ENCODE measurements at regions not wholly inside any gene's neighbourhood (a gene's known extent, or its start where the extent isn't known, plus 50 kb on each side); places are given as distances from the start of the nearest gene placed in this dataset.
"Not testable (repeated sequence)": the region's sequence is repeated elsewhere in the genome, so short reads cannot be mapped to it uniquely, and the experiment has no call there.

DNA sequence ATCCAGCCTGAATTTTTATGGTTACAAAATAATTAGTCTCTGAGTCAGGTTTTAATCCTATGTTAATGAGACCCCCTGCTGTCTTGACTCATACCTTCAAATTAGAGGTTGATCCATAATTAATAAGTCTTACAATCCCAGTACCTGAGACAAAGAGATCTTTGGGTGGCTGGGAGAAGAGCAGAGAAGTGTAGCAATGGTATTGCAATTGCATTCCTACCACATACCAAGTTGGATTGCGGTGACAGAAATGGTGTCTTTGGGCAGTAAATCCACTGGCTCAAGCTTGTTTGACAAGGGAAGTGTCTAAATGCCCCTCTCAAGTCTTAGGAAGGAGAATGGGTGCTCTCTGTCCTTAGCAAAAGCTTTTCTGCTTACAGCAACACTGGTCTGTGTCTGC, 150.4 kb downstream of the BTBD3 start:
- in situ Hi-C loops (cut with HindIII; ENCODE audit: low sequenced_read_pairs) = no loop called here

DNA sequence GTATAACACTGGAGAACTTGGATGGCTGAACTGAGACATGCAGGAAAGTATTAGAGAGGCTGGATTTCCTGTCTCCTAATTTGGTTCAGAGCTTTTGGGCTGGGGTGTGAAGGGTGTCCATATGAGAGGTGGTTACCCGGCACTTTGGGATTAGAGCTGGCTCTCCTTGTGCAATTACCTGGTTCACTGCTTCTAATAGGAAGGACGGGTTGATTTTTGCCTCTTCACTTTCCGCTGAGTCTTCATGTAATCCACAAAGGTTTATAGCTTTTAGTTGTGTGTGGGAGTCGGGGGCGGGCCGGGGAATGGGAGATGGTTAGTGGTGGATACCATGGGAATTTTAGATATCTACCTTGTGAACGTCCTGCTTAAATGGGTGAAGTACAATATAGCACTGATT, 151.5 kb downstream of the BTBD3 start:
- in situ Hi-C loops (cut with HindIII; ENCODE audit: low sequenced_read_pairs) = no loop called here

DNA sequence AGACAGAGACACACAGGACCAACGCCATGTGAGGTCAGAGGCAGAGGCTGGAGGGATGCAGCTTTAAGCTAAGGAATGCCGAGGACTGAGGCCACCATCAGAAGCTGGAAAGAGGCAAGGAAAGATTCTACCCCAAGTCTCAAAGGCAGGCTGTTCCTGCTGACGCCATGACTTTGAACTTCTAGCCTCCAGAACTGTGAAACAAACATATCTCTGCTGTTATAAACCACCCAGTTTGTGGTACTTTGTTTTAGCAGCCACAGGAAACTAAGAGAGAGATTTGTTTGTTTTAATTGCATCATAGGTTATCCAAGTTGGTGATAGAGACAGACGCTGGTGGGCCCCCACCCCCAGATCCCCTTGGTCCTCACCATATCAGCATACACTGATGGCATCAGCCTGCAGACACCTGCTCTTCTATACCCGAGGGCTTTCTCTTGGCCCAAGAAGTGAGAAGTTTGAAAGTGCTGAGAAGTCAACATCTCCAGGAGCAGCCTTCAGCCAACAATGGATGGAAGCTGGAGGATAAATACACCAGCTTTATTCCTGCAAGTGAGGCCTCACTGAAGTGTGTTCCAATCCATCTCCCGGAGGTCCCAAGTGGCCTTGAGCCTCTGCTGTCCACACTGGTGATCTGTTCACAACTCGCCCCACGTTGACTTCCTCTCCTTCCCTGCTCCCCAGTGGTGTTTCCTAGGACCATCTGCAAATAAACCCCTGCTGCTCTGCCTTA, 154.7 kb downstream of the BTBD3 start:
- in situ Hi-C loops (cut with HindIII; ENCODE audit: low sequenced_read_pairs) = no loop called here

DNA sequence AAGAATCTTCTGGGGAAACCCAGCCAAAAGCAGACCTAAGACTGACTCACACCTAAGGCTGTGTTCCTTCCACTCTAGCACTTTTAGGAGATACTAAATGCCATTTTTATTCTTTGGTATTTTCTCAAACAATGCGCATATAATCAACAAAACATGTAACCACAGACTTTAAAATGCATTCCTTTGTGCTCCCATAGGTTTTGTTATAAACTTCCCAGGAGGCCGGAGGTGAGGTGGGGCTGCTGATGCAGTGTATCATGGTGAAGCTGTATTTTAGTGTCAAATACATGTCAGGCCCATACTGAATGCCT, 155.2 kb downstream of the BTBD3 start:
- in situ Hi-C loops (cut with HindIII; ENCODE audit: low sequenced_read_pairs) = no loop called here

DNA sequence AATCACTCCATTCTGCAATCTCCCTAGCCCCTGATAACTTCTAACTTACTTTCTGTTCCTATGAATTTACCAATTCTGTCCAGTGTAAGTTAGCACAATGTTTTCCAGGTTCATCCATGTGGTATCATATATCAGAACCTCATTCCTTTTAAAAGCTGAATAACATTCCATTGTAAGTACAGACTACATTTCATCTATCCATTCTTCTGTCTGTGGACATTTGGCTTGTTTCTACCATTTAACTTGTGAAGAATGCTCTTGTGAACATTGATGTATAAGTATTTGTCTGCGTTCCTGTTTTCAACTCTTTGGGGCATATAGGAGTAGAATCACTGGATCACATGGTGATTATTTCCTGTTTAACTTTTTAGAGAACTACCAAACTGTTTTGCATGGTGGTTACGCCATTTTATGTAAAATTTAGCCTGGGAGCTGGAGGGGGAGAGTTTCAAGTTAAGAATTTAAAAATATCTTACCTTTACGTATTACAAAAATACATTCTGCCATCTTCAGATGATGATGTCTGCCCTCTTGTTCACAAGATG, 156.5 kb downstream of the BTBD3 start:
- in situ Hi-C loops (cut with HindIII; ENCODE audit: low sequenced_read_pairs) = no loop called here

DNA sequence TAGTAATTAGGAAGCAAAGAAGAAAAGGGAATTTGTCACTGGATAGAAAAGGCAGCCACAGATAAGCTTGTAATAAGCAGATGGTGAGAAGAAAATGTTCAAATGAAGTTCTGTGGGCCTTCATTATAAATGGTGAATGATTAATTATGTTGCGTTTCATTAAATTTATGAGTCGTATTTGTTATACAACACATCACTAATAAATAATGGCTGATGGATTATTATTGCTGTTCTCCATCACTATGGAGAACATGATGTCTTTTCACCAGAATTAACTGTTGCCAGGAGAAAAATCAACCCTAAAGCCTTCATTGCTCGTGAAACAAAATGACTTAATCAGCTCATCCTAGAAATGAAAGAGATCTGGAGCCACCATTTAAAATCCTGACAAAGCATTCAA, 158.5 kb downstream of the BTBD3 start:
- in situ Hi-C loops (cut with HindIII; ENCODE audit: low sequenced_read_pairs) = loop anchor here (5.0 kb wide), 1 partner anchor 36 kb away; no protein-coding TSS in a partner anchor

DNA sequence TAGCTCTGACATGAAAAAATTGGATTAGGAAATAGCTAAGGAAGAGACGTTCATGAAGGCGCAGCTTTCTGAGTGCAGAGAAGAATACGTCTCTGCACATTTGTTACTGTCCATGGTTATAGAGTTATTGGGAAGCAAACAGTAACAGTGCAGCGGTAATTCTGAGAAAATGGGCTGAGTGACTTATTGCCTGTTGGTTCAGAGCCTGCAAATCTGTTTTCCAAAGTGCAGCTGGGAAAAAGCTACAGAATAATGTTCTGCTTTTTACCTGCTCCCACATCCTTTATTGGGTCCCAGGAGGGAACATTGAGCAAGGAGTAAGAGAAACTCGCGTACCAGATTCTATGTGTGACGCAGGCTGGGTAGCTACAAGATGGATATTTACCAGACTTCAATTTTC, 160.2 kb downstream of the BTBD3 start:
- in situ Hi-C loops (cut with HindIII; ENCODE audit: low sequenced_read_pairs) = loop anchor here (5.0 kb wide), 1 partner anchor 34 kb away; no protein-coding TSS in a partner anchor

DNA sequence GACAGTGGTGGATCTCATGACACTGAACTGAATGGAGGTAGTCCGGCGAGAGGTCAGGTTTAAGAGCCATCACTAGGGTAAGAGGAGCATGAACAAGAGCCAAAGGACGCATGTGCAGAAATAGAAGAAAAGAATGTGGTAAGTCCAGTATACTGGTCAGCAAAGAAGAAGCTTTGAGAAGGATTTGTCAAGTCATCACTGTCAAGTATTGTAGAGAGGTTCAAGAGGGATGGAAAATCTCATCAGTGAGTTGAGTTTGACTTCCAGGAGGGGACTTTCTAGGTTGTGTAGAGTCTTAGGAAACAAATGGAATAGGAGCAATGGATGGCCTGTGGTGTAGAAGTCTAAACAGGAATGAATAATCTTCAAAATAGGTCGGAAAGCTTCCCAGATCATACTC, 161.8 kb downstream of the BTBD3 start:
- in situ Hi-C loops (cut with HindIII; ENCODE audit: low sequenced_read_pairs) = loop anchor here (5.0 kb wide), 1 partner anchor 33 kb away; no protein-coding TSS in a partner anchor

DNA sequence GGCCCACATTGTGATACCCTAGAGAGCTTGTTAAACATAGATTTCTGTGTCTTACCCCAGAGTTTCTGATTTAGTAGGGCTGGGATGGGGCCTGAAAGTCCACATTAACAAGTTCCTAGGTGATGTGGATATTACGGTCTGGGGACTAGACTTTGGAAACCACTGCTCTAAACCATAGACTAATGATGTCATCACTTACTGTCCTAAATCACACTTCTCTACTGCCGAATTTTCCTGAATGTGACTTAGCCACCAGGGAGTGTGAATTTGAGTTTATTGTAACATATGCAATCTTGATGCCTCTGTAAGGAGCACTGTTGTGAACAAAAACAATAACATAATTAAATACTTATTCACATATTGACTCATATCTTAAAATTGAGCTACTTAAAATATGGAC, 165.6 kb downstream of the BTBD3 start:
- in situ Hi-C loops (cut with HindIII; ENCODE audit: low sequenced_read_pairs) = no loop called here

DNA sequence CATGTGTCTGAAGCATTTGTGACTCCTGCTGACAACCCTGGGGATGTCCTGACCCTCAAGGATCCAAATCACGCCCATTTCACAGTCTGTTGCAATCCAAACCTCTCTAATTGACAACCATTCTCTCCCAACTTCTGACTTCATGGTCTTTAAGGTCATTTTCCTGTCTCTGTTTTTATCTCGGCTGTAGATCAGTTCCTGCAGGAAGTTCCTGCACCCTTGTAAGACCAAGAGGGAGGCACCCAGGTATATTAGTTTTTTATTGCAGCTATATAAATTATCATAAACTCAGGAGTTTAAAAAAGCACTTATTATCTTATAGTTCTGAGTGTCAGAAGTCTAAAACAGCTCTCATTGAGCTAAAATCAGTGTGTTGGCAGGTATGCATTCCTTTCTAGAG, 166.8 kb downstream of the BTBD3 start:
- in situ Hi-C loops (cut with HindIII; ENCODE audit: low sequenced_read_pairs) = no loop called here

DNA sequence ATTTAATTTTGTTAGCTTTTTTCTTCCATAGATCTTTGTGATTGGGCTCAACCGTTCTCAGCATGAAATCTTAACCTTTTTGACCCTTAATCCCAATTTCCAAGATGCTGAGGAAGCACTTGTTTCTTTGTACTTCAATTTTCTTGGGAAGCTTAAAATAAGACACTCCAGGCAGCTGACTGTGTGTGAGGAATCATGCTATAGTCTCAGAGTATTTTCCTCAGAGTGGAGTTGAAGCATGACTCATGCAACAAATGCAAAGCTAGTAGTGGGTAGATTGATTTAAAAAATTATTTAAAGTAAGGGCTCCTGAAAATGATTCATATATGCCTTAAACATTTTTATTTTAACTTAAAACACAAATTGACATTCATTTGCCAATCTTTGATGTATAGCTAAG, 168.7 kb downstream of the BTBD3 start:
- in situ Hi-C loops (cut with HindIII; ENCODE audit: low sequenced_read_pairs) = loop anchor here (5.0 kb wide), 1 partner anchor 39 kb away; no protein-coding TSS in a partner anchor

DNA sequence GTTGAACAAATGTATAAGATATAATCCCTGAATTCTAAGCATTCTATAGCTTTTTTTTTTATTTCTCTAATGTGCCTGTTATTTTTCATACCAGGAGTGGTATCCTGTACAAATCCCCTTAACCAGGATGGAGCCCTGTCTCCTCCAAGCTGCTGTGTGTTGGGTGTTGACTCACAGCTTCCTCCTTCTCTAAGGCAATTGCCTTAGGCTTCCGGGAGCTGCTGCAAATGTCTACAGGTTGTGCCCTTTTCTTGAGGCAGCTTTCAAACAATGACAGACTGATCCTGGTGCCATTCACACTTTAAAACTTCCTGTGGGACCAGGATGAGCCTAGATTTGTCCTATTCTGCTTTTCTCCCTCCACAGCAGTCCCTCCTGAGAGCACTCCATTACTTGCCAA, 173.2 kb downstream of the BTBD3 start:
- in situ Hi-C loops (cut with HindIII; ENCODE audit: low sequenced_read_pairs) = no loop called here

DNA sequence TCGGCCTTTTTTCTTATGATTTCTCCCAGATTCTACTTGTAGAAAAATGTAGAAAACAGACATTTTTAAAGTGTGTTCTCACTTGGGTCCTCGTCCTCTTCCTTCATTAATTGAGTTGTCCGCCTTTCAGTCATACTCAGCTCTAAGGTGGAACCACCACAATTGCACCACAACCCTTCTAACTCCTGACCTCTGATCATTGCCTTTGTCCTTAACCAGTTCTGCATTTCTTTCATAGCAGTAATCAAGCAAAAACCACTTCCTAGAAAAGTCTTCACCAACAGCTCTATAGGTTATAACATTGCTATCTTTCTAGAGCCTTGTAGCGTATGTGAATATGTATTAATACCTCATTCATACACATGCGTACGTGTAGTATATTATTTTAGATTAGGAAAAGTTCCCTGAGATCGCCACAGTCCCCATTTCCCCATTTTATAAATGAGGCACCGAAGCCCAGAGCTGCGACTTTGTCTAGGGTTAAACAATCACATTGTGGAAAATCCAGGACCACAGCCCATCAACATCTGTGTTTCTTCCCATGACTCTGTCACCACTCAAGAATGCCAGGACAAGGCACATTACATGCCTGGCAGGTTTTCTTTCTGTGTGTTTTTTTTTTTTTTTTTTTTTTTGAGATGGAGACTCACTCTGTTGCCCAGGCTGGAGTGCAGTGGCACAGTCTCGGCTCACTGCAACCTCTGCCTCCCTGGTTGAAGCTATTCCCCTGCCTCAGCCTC, 175.5 kb downstream of the BTBD3 start:
- in situ Hi-C loops (cut with HindIII; ENCODE audit: low sequenced_read_pairs) = no loop called here

DNA sequence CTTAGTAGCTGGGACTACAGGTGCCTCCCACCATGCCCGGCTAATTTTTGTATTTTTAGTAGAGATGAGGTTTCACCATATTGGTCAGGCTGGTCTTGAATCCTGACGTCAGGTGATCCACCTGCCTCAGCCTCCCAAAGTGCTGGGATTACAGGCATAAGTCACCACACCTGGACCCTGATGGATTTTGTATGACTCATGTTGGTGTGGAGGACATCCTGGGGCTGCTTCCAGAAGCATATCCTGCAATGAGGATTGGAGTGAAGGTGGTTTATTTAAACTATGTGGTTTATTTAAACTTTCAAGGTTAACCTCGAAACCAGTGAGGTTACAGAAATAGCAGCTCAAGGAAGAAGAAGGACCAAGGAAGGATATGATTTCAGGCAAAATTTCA, 176.1 kb downstream of the BTBD3 start:
- in situ Hi-C loops (cut with HindIII; ENCODE audit: low sequenced_read_pairs) = not testable (repeated sequence)

DNA sequence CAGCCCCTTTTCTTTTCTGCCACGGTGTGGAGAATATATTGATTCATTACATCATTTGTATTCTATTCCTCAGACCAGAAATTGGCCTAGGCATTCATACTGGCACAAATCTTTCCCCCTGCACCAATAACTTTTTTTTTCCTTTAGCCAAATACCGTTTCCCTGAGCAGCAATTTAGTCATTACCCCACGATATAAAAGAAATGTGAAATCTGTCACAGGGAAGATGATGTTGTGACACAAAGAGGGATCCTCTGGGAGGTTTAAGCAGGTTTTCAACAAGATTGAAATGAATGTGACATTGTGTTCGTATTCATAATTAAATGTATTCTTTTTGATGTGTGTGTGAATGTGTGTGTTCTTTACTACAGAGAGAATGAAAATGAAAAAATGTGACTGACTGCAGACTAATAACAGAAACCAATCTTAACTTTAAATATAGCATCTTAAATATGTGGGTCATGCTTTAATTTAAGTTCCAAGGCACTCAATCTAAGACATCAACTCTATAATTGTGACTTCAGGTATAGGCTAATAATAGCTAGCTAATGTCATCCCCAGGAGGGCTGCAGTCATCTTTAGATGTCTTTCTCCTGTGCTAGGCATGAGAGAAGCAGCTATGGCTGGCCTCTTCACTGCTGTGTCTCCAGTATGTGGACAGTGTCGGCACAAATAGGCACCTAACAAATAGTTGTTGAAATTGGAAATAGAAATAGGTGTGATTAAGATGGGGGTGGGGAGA, 177.7 kb downstream of the BTBD3 start:
- in situ Hi-C loops (cut with HindIII; ENCODE audit: low sequenced_read_pairs) = no loop called here

DNA sequence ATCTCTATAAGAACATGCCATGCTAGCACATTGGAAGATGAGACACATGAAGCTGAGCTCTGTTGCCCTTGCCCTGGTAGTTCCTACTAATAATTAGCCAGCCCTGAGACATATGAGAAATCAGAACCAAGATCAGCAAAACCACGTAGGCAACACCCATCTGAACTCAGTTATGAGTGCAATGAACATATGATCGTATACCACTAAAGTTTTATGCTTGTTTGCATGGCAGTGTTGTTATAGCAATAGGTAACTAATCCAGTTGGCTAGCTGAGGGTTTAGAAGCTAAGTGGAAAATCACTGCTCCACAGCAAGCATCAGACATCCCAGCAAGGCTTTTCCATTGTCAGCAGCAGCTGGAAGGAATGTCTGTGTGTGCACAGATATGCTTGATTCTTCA, 180.7 kb downstream of the BTBD3 start:
- in situ Hi-C loops (cut with HindIII; ENCODE audit: low sequenced_read_pairs) = no loop called here

DNA sequence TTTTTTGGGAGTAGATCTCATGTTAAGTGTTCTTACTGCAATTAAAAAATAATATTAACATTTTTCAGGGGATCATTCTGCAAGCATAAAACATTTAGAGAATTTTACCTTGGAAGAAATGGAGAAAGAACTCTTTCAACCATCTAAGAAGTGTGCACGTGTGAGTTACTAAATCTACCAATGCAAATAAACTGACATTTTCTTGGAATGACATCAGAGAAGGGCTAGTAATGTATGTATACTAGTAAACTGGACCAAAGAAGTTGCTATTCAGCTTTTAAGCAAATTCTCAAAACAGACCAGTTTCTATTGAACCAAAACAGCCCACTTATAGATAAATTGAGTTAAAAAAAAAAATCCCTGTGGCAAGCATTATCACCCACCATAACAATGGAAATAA, 191.2 kb downstream of the BTBD3 start:
- in situ Hi-C loops (cut with HindIII; ENCODE audit: low sequenced_read_pairs) = no loop called here

DNA sequence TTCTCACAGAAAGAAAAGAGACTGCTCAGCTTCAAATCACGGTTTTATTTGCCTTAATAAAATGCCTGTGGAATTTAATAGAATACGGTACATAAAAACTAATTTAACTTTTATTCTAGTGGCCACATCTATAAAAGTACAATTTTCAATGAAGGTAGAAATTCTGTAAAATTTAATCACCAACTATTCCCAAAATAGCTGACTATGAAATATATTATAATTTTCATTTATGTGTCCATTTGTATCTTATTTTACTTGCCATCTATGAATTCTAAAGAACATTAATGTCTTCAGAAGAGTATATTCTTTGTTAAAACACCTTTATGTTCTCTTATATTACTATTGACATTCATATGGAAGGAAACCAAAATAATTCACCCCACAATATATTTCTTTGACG, 192.6 kb downstream of the BTBD3 start:
- in situ Hi-C loops (cut with HindIII; ENCODE audit: low sequenced_read_pairs) = loop anchor here (5.0 kb wide), 1 partner anchor 33 kb away; no protein-coding TSS in a partner anchor

DNA sequence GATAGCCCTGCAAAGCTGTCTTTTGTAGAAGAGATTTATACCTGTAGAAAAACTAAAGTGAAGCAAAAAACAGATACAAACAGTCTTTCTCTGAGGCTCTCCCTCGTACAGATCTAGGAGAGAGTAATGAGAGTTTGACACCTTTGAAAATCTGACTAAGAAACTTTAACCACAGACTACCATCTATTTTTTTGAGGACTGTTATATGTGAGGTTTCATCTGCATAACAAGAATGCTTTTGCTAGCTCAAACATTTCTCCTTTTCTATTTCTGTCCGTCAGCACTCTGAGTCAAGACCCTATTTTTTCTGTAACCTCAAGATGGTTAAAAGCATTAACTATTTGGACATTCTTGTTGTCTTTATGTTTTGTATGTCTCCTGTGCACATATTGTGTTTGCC, 193.0 kb downstream of the BTBD3 start:
- in situ Hi-C loops (cut with HindIII; ENCODE audit: low sequenced_read_pairs) = loop anchor here (5.0 kb wide), 1 partner anchor 33 kb away; no protein-coding TSS in a partner anchor

DNA sequence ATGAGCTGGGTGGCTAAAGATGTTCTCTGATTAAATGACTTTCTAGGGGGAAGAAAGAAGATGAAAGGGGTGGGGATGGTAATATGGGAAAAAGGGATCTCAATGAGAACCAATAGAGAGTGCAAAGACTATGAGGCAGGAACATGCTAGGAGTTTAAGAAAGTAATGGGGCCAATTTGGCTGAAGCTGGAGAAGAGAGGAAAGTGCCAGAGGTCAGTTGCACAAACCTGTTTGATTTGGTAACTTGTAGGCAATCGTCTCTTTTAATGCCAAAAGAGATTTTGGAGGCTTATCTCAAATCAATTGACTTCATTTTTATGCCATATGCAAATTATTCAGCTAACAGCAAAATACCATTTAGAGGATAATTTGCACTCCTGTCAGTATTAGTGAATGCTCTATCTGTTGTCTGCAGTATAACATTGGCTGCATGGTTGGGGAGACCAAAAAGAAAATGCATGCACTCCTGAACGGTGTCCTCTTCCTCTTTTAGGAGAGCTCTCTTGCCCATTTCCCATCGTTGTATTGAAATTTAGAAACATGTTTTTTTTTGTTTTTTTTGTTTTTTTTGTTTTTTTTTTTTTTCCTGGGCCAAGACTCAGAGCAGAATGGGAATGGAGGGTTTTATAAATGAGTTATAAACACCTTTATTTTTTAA, 193.9 kb downstream of the BTBD3 start:
- in situ Hi-C loops (cut with HindIII; ENCODE audit: low sequenced_read_pairs) = loop anchor here (5.0 kb wide), 1 partner anchor 34 kb away; no protein-coding TSS in a partner anchor

DNA sequence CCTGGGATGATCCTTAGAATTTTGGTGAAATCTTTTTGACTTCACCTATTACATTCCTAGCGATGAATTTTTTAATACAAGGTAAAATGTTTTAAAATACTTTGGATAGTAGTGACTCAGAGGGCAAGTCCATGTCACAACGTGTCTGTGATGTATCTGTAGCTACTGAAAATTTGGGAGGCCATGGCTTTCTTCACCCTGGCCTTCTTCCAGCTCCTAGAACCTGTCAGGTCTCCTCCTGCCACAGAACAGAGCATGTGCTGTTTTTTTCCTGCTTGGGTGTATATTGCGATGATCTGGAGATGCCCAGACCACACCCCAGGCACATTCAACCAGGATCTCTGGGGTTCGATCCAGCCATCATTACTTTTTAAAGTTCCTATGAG, 194.4 kb downstream of the BTBD3 start:
- in situ Hi-C loops (cut with HindIII; ENCODE audit: low sequenced_read_pairs) = loop anchor here (5.0 kb wide), 1 partner anchor 35 kb away; no protein-coding TSS in a partner anchor

Measured in endothelial cell of hepatic sinusoid (primary cell).